GM21576 (cell line): ENCODE measurements at regions not wholly inside any gene's neighbourhood (a gene's known extent, or its start where the extent isn't known, plus 50 kb on each side); places are given as distances from the start of the nearest gene placed in this dataset.
"Not testable (repeated sequence)": the region's sequence is repeated elsewhere in the genome, so short reads cannot be mapped to it uniquely, and the experiment has no call there.

Experiments
- ATAC-seq: cut with Tn5 transposase; IDR thresholded peaks from one replicate; pipeline ENCODE4 v1.9.1; 2021; ENCODE audit warnings: mild to moderate bottlenecking, moderate library complexity; ENCODE audit not compliant: unreplicated experiment

DNA sequence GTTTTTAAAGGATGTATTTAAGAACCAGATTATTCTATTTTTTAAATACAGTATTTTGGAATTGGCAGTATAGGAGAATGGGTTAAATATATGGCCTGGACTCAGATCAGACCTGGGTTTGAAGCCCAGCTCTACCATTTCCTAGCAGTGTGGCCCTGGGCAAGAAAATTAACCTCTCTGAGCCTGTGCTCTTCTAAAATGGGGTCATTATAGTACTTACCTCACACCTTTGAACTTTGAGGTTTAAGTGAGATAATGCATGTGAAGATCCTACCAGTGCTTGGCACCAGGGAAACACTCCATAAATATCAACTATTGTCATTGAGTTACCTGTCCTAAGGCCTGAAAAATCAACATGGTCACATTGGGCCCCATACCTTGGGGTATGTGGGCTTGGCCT lies 93.4 kb upstream of the WSB1 start:
- no peak for ATAC-seq

DNA sequence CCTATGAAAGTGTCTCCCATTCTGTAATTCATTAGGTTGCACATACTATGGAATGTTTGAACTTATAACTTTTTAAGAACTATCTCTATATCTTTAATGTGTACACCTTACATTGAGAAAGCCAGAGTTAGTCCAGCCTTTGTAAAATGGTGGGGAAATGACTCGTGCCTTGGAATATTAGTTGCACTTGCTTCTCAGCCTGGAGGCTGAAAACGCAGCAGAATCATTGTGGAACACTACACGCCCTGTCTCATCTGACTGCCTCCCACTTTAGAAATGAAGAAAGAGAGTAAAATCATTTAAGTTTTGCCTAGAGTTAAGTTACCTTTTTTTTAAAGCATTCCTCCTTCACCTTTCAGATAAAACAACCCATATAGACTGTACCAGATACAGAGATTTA lies 90.7 kb upstream of the WSB1 start:
- no peak for ATAC-seq

DNA sequence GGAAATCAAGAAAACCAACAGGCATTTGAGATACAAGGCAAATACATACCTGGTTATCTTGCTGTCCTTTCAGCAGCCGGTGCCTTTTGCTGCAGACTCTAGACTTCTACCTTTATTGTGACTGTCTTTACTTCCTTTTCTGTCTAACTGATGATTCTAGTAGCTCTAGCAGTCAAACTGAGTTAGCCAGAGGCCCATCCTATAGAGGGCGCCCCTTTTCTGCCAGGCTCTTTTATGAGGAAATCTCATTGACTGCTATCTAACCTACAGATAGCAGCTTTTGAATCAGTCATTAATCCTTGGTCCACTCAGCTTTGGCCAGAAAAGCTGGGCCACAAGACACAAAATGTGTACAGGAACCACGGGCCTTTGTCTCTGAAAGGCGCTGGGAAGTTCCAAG lies 87.5 kb upstream of the WSB1 start:
- no peak for ATAC-seq

DNA sequence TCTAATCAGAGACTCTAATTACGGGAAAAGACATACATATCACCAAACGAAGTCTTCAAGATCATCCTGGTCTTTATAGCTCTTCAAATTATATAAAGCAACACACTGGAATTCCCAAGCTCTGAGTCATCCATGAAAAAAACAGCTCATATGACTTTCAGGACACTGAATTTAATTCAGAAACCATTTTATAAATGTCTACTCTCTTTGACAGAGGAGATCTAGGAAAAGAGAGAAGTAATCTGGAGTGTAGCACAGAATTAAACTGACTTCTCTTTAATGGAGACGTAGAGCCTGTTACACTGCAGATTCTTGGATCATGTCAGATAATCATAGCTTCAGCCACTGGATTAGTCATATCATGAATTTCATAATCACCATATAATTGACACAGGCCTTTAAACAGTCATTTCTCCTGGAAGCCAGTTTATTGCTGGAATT lies 86.8 kb upstream of the WSB1 start:
- no peak for ATAC-seq

DNA sequence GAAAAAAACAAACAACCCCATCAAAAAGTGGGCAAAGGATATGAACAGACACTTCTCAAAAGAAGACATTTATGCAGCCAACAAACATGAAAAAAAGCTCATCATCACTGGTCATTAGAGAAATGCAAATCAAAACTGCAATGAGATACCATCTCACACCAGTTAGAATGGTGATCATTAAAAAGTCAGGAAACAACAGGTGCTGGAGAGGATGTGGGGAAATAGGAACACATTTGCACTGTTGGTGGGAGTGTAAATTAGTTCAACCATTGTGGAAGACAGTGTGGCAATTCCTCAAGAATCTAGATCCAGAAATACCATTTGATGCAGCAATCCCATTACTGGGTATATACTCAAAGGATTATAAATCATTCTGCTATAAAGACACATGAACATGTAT lies 85.5 kb upstream of the WSB1 start:
- not testable (repeated sequence) for ATAC-seq

DNA sequence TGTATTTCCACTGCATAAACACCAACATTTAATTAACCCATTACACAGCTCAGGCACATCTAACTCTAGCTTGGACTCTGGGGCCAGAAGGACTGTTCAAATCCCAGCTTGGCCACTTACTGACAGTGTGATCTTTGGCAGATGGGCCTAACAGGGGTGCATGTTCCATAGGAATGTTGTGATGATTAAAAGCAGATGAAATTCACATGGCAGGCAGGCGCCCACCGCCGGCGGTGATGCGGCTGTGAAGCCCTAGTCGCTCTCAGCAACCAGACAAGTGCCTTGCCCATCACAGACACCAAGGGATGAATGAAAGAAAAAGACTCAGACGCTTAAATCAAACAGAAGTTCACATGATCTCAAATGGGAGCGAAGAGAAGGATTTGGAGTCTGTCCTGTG lies 84.6 kb upstream of the WSB1 start:
- ATAC-seq = no peak

DNA sequence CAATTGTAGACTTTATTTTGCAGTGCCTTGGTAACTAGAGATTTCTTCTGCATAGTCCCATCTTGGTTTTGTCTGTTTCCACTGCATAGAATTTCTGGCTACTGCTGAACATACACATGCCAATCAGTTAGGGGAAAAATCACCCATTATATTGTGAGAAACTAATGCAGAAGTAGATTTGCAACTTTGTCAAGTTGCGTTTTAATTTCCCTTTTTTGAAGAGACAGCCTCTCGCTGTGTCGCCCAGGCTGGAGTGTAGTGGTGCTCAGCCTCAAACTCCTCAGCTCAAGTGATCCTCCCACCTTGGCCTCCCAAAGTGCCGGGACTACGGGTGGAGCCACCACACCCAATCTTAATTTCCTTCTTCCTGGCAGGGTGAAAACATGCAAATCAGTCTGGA lies 83.1 kb upstream of the WSB1 start:
- not testable (repeated sequence) for ATAC-seq

DNA sequence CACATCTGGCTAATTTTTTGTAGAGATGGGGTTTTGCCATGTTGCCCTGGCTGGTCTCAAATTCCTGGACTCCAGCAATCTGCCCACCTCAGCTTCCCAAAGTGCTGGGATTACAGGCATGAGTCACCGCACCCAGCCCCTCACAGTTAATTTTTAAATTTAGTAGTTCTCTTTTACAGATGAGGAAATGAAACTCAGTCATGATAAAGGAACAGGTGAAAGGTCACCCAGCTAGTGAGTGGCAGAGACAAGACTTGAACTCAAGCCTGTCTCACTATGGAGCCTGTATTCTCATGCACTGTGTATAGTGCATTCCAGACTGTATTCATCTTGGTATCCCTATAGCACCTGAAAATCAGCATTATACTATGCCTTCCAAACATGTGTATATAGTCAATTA lies 77.1 kb upstream of the WSB1 start:
- no peak for ATAC-seq

DNA sequence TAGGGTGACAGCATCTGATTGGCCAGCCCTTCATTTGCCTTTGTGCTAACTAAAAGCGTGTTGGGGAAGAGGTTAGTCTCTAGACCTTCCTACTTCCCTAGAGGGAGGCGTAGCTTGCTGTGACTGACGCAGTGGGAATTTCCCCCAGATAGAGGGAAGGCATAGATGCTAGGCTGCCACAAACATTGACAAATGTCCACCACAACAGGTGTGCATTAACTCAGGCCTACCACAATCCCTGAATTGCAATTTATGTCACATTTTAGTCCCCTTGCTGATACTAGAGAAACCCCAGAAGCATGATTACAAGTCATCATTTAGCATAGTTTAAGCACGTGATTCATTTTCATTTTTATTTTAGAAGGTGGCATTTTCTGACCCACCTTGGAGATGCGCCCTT lies 76.3 kb upstream of the WSB1 start:
- peak; percentile 64 for ATAC-seq

DNA sequence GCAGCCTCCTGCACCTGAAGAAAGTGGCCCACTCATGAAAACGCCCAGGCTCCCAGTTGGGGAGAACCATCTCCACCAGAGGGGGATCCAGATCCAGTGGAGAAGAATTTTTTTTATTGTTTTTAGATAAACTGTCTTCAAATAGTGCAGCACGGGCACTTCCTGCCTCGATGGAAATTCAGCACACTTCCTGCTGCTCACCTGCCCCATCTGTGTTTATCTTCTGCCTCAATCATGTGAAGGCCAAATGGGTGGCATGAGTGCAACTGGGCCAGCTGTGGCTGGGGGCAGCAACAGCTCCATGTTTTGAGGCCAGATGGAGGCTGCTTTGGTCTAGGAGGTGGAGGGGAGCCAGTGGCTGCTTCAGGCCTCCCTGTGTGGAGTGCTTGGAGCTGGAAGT lies 75.9 kb upstream of the WSB1 start:
- no peak for ATAC-seq

DNA sequence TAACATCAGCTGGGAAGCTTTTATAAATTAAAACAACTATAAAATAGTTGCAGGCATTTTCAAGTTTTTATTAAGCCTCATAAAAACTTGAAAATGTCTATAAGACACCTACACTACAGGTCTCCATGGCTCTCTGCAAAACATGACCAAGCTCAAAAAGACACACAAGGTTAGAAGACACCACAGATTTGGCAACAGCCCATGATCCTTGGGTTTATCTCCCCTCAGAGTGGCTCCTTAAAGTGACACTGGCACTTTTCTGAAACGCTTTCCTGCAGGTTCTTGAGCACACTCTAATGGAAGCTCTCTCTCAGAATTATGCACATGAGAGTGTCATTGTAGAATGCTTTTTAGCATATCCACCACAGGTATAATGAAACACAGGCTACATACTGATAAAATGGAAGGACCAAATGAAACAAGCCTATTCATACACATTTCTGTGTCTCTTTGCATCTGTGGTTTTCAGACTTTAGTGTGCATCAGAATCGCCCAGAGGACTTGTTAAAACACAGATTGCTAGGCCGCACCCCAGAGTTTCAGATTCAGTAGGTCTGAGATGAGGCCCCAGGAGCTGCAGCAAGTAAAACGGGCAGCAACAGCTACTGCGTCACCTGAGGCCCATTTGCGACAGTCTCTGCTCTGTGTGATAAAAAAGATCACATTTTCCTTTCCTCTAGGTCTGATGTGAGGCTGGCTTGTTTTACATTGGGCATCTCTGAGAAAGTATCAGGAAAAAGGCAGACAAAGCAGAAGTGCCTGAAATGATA lies 75.0 kb upstream of the WSB1 start:
- ATAC-seq = peak; percentile 73

DNA sequence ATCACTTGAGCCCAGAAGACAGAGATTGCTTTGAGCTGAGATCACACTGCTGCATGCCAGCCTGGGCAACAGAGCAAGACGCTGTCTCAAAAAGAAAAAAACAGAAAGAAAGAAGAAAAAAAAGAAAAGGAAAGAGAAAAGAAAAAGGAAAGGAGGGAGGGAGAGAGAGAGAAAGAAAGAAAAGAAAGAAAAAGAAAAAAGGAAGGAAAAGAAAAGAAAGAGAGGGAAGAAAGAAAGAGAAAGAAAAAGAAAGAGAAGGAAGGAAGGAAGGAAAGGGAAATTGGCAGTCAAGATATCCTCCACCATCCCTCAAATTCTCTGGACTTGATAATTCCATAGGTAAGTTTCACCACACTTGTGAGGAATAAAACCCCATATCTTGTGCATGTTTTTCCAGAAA lies 71.4 kb upstream of the WSB1 start:
- no peak for ATAC-seq

DNA sequence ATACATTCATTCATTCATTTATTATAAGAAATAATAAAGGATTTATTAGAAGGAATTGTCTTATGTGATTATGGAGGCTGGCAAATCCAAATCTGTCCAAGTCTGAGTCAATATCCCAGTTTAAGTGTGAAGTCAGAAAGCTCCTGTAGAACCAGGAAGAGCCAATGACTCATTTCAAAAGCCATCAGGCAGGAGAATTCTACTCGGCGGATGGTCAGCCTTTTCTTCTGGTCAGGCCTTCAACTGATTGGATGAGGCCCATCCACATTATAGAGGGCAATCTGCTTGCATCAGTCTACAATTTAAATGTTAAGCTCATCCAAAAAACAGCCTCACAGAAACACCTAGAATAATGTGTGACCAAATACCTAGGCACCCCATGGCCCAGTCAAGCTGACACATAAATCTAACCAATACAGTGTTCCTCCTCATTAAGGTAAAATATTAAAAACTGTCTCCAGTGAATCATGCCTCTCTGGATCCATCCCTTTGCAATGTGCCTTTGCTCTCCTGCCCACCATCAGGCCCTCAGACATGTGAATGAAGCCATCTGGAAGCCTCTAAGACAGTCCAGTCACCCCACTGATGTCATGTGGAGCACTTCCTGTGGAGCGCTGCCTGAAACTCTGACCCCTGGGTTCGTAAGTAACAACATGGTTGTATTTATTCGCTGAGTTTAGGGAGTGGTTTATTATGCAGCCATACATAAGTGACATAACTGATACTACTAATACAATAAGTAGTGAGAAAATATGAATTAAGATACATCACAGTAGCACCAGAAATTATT lies 69.2 kb upstream of the WSB1 start:
- no peak for ATAC-seq

DNA sequence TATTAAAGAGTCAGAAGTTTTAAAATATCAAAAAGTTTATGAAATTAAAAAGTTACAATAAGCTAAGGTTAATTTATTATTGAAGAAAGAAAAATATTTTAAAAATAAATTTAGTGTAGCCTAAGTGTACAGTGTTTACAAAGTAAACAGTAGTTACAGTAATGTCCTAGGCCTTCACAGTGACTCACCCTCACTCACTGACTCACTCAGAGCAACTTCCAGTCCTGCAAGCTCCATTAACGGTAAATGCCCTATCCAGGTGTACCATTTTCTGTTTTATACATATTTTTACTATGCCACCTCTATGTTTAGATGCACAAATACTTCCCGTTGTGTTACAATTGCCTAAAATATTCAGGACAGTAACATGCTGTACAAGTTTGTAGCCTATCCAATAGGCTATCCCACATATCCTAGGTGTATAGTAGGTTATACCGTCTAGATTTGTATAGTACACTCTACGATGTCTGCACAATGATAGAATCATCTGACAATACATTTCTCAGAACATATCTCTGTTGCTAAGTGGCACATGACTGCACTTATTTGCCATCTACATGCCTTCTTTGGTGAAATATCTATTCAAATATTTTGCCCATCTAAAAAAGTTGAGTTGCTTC lies 67.2 kb upstream of the WSB1 start:
- ATAC-seq = no peak

DNA sequence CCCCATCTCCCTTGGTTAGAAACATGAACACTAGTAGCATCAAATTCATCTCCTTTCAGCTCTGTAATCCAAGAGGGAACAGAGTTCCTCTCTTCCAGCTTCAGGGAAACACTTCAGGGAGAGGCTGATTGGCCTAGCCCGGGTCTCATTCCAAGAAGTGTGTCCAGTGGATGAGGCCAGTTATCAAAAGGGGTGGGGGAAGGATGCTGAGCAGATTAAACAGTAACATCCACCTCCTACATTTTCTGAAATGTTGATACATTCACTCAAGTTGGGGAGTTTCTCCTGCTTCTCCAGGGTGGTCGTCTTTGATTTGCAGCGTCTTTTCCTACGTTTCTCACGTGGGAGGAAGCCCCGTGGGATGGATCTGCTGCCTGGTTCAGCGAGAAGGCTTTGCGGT lies 62.9 kb upstream of the WSB1 start:
- no peak for ATAC-seq

DNA sequence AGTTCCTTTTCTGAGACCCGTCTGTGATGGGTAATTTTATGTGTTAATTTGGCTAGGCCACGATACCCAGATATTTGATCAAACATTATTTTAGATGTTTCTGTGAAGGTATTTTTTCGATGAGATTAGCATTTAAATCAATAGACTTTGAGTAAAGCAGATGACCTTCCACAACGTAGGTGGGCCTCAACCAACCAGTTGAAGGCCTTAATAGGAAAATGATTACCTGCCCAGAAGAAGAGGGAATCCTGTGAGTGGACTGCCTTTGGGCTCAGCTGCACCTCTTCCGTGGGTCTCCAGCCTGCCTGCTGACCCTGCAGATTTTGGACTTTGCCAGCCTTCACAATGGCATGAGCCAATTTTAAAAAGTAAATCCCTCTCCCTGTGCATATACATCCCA lies 61.6 kb upstream of the WSB1 start:
- ATAC-seq = no peak

DNA sequence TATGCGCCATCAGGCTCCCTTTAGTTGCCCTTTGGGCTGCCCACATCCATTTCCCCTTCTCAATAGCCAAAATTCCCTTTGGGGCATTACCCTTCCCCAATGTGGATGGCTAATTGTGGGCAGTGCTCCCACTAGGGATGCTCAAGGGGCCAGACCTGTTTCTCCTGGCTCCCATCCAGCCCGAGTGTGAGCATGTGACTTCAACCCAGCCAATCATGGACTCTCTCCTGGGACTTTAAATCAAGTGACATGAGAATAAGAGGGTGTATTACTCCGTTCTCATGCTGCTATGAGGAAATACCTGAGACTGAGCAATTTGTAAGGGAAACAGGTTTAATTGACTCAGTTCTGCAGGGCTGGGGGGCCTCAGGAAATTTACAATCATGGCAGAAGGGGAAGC lies 60.9 kb upstream of the WSB1 start:
- no peak for ATAC-seq

DNA sequence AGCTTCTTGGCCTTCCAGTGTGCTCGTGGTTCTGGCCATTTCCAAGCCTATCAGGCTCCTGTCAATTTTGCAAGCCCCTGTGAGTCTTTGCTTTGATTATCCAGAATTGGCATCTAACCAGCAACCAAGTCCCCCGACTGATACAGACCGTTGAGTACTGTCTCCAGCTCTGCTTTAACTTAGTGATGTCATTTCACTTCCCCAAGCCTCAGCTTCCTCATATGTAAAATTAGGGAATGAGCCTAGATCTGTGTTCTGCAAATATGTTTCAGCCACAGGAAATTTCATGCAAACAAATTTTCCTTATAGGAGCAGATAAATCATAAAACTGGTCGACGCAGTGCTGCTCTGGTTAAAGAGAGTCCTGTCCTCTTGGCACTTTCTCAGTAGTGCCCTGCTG lies 60.1 kb upstream of the WSB1 start:
- no peak for ATAC-seq

DNA sequence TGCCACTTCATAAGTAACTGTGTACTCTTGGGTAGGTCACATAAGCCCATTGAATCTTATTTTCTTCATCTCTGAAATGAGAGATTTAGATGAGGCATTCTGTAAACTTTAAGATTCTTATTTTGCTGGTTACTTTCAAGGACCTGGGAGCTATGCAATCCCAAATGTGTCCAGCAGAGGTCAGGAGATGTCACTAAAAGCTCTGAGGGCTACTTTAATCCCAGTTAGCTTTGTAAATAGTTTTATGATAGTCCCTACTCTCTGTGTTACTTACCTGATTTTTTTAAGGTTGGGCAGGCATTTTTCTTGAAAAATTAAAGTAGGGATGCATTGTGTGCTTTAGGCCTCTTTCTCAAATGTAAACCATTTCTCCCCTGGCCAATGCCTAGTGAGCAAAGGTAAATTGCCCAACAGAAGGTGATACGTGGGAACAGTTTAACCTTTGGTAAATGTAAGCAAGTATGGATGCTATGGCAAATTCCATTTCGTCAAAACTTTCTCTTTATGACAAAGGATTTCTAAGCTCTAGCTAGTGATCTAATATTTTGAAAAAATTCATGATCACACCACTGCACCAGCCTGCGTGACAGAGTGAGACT lies 57.1 kb upstream of the WSB1 start:
- no peak for ATAC-seq

DNA sequence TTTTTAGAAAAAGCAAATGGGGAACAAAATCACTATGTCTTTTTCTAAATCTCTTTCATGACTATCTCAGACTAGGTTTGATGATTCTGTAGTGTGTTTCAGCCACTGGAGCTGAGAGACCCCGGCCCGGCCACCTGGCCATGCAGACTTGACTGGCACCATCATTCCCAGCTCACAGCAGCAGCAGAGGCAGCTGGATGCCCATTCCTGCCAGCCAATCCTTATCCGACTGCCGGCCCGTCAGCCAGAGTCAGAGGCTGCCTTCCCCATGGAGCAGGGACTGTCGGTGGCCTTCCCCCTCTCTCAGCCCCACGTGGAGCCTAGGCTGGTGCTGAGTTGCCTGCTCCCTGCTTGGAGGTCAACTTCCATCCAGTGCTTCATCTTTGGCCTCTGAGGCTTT lies 56.0 kb upstream of the WSB1 start:
- ATAC-seq = no peak

DNA sequence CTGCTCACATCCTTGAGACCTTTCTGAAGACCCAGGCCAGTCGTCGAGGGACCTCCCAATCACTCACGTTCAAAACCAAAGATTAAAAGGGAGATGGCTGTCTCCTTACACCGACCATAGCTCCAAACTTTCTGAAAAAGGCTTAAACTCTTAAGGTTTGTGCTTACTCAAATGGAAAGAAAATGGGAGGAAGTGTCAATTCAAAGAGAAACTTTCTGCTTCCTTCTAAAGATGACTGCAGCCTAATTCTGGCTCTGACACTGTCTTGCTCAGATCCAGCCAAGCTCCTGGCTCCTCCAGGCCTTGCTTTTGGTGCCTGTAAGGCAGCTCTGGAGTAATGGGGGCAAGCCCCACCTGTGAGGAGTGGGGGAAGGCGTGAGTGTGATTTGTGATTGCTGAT lies 54.9 kb upstream of the WSB1 start:
- ATAC-seq = peak; percentile 52

DNA sequence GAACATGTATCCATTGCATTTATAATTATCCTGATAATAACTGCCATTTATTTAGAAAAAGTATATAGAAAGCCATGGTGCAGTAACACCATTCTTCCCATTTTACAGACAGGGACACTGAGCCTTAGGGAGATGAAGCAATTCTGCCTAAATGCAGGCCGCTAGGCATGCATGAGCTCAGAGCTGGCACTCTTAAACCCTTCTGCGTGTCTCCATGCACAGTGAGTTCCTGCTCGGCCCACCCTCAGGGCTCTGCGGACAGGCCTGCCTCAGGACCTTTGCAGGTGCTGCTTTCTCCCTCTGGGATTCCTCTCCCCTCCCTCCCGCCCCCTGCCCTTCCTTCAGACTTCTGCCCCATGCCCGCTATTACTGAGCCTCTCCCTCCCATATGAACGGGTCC lies 54.3 kb upstream of the WSB1 start:
- no peak for ATAC-seq
